ENCODE measurements at regions not wholly inside any gene's neighbourhood (a gene's known extent, or its start where the extent isn't known, plus 50 kb on each side); places are given as distances from the start of the nearest gene placed in this dataset.

GRCh38 chr3:30199096-30199759 lies 407.2 kb upstream of the TGFBR2 start:
- TF ChIP-seq CTCF (IDR thresholded peaks at IDR 0.05) (peak in 1 of 3 donors; percentile 56), POLR2A (IDR thresholded peaks at IDR 0.05) (no peak)
